ENCODE measurements at regions not wholly inside any gene's neighbourhood (a gene's known extent, or its start where the extent isn't known, plus 50 kb on each side); places are given as distances from the start of the nearest gene placed in this dataset.

- H3K36me3 ChIP-seq (ENCODE audit: control insufficient read depth, insufficient read depth, low read length): no peaks in the 10 kb centered on the region
- H3K4me1 Mint-ChIP-seq: peaks cover 0 to 15% (median 3%) of the 10 kb centered on the region in 4 donors
- H3K27me3 ChIP-seq (ENCODE audit: control insufficient read depth, insufficient read depth, low read length): no peaks in the 10 kb centered on the region
- ATAC-seq (ENCODE audit: low read depth in 2 of 2) (no peak), DNase-seq (no peak)
- H3K27ac Mint-ChIP-seq: no peak overlapping the region
- H3K9me3 ChIP-seq (ENCODE audit: control insufficient read depth in 2 of 2, low read length in 2 of 2): no peaks in the 10 kb centered on the region
- H3K4me3 Mint-ChIP-seq: no peak overlapping the region
- no peaks in the 10 kb centered on the region for H3K36me3 Mint-ChIP-seq
- peaks cover 4% of the 10 kb centered on the region for H3K27me3 Mint-ChIP-seq
- no peaks in the 10 kb centered on the region for H3K9me3 Mint-ChIP-seq
- no peak overlapping the region for H3K27ac ChIP-seq (ENCODE audit: insufficient read depth, low read length, poor library complexity, severe bottlenecking)
- H3K4me1 ChIP-seq (ENCODE audit: control insufficient read depth, insufficient read depth, low read length, poor library complexity, severe bottlenecking): peaks cover 10% of the 10 kb centered on the region
- no peak overlapping the region for H3K4me3 ChIP-seq (ENCODE audit: low read depth, low read length)
Measured at GRCh38 chr17:77315010-77315409, 174.2 kb downstream of the SEC14L1 start.

- no peak for DNase-seq
- Mint-ChIP-seq H3K27me3 (peaks cover 4% of the 10 kb centered on the region), H3K4me1 (peaks cover 0 to 20% (median 3%) of the 10 kb centered on the region in 4 donors), H3K27ac (no peak overlapping the region), H3K9me3 (no peaks in the 10 kb centered on the region), H3K36me3 (no peaks in the 10 kb centered on the region), H3K4me3 (no peak overlapping the region)
- H3K27ac ChIP-seq (ENCODE audit: insufficient read depth, low read length, poor library complexity, severe bottlenecking): no peak overlapping the region
- no peaks in the 10 kb centered on the region for H3K27me3 ChIP-seq (ENCODE audit: control insufficient read depth, insufficient read depth, low read length)
- no peaks in the 10 kb centered on the region for H3K36me3 ChIP-seq (ENCODE audit: control insufficient read depth, insufficient read depth, low read length)
- H3K4me1 ChIP-seq (ENCODE audit: control insufficient read depth, insufficient read depth, low read length, poor library complexity, severe bottlenecking): peaks cover 12% of the 10 kb centered on the region
- ATAC-seq (ENCODE audit: low read depth in 2 of 2): no peak
- no peaks in the 10 kb centered on the region for H3K9me3 ChIP-seq (ENCODE audit: control insufficient read depth in 2 of 2, low read length in 2 of 2)
- no peak overlapping the region for H3K4me3 ChIP-seq (ENCODE audit: low read depth, low read length)
Measured at GRCh38 chr17:77315551-77316190, 174.9 kb downstream of the SEC14L1 start.

- peaks cover 0 to 22% (median 3%) of the 10 kb centered on the region in 4 donors for H3K4me1 Mint-ChIP-seq
- no peak overlapping the region for H3K27ac ChIP-seq (ENCODE audit: insufficient read depth, low read length, poor library complexity, severe bottlenecking)
- no peaks in the 10 kb centered on the region for H3K27me3 ChIP-seq (ENCODE audit: control insufficient read depth, insufficient read depth, low read length)
- H3K36me3 ChIP-seq (ENCODE audit: control insufficient read depth, insufficient read depth, low read length): no peaks in the 10 kb centered on the region
- no peaks in the 10 kb centered on the region for H3K36me3 Mint-ChIP-seq
- no peak overlapping the region for H3K4me3 Mint-ChIP-seq
- DNase-seq (no peak), ATAC-seq (ENCODE audit: low read depth in 2 of 2) (no peak)
- H3K27ac Mint-ChIP-seq: no peak overlapping the region
- H3K9me3 Mint-ChIP-seq: no peaks in the 10 kb centered on the region
- peaks cover 4% of the 10 kb centered on the region for H3K27me3 Mint-ChIP-seq
- peaks cover 12% of the 10 kb centered on the region for H3K4me1 ChIP-seq (ENCODE audit: control insufficient read depth, insufficient read depth, low read length, poor library complexity, severe bottlenecking)
- H3K4me3 ChIP-seq (ENCODE audit: low read depth, low read length): no peak overlapping the region
- H3K9me3 ChIP-seq (ENCODE audit: control insufficient read depth in 2 of 2, low read length in 2 of 2): no peaks in the 10 kb centered on the region
Measured at GRCh38 chr17:77316191-77316641, 175.4 kb downstream of the SEC14L1 start.

- ATAC-seq (ENCODE audit: low read depth in 2 of 2): no peak
- H3K27ac Mint-ChIP-seq: peak overlapping the region in 1 of 3 donors; percentile 14
- peaks cover 0 to 22% (median 3%) of the 10 kb centered on the region in 4 donors for H3K4me1 Mint-ChIP-seq
- peaks cover 4% of the 10 kb centered on the region for H3K27me3 Mint-ChIP-seq
- Histone ChIP-seq H3K4me1 (ENCODE audit: control insufficient read depth, insufficient read depth, low read length, poor library complexity, severe bottlenecking) (peaks cover 12% of the 10 kb centered on the region), H3K27me3 (ENCODE audit: control insufficient read depth, insufficient read depth, low read length) (no peaks in the 10 kb centered on the region), H3K4me3 (ENCODE audit: low read depth, low read length) (no peak overlapping the region), H3K9me3 (ENCODE audit: control insufficient read depth in 2 of 2, low read length in 2 of 2) (no peaks in the 10 kb centered on the region), H3K36me3 (ENCODE audit: control insufficient read depth, insufficient read depth, low read length) (no peaks in the 10 kb centered on the region), H3K27ac (ENCODE audit: insufficient read depth, low read length, poor library complexity, severe bottlenecking) (no peak overlapping the region)
- H3K9me3 Mint-ChIP-seq: peaks cover 0 to 1% (median 0%) of the 10 kb centered on the region in 7 donors
- no peak overlapping the region for H3K4me3 Mint-ChIP-seq
- no peaks in the 10 kb centered on the region for H3K36me3 Mint-ChIP-seq
- DNase-seq: no peak
Measured at GRCh38 chr17:77316651-77317050, 175.9 kb downstream of the SEC14L1 start.

GRCh38 chr17:77317091-77317750, 176.5 kb downstream of the SEC14L1 start:
- Histone ChIP-seq H3K9me3 (ENCODE audit: control insufficient read depth in 2 of 2, low read length in 2 of 2) (no peaks in the 10 kb centered on the region), H3K36me3 (ENCODE audit: control insufficient read depth, insufficient read depth, low read length) (no peaks in the 10 kb centered on the region), H3K27me3 (ENCODE audit: control insufficient read depth, insufficient read depth, low read length) (no peaks in the 10 kb centered on the region), H3K4me3 (ENCODE audit: low read depth, low read length) (no peak overlapping the region), H3K4me1 (ENCODE audit: control insufficient read depth, insufficient read depth, low read length, poor library complexity, severe bottlenecking) (peaks cover 12% of the 10 kb centered on the region), H3K27ac (ENCODE audit: insufficient read depth, low read length, poor library complexity, severe bottlenecking) (no peak overlapping the region)
- peaks cover 4% of the 10 kb centered on the region for H3K27me3 Mint-ChIP-seq
- H3K4me3 Mint-ChIP-seq: no peak overlapping the region
- H3K4me1 Mint-ChIP-seq: peaks cover 0 to 19% (median 3%) of the 10 kb centered on the region in 4 donors
- no peak overlapping the region for H3K27ac Mint-ChIP-seq
- no peak for ATAC-seq (ENCODE audit: low read depth in 2 of 2)
- H3K36me3 Mint-ChIP-seq: no peaks in the 10 kb centered on the region
- no peak for DNase-seq
- H3K9me3 Mint-ChIP-seq: peaks cover 0 to 1% (median 0%) of the 10 kb centered on the region in 7 donors

GRCh38 chr17:77318021-77318420, 177.3 kb downstream of the SEC14L1 start:
- H3K27ac Mint-ChIP-seq: peak overlapping the region in 2 of 3 donors; percentile 21 to 67
- no peak for ATAC-seq (ENCODE audit: low read depth in 2 of 2)
- DNase-seq: no peak
- H3K27me3 ChIP-seq (ENCODE audit: control insufficient read depth, insufficient read depth, low read length): no peaks in the 10 kb centered on the region
- no peak overlapping the region for H3K27ac ChIP-seq (ENCODE audit: insufficient read depth, low read length, poor library complexity, severe bottlenecking)
- no peak overlapping the region for H3K4me3 Mint-ChIP-seq
- H3K9me3 Mint-ChIP-seq: peaks cover 0 to 1% (median 0%) of the 10 kb centered on the region in 7 donors
- H3K9me3 ChIP-seq (ENCODE audit: control insufficient read depth in 2 of 2, low read length in 2 of 2): no peaks in the 10 kb centered on the region
- H3K4me1 Mint-ChIP-seq: peaks cover 0 to 19% (median 3%) of the 10 kb centered on the region in 4 donors
- no peaks in the 10 kb centered on the region for H3K27me3 Mint-ChIP-seq
- H3K4me1 ChIP-seq (ENCODE audit: control insufficient read depth, insufficient read depth, low read length, poor library complexity, severe bottlenecking): peaks cover 12% of the 10 kb centered on the region
- H3K4me3 ChIP-seq (ENCODE audit: low read depth, low read length): no peak overlapping the region
- H3K36me3 Mint-ChIP-seq: no peaks in the 10 kb centered on the region
- H3K36me3 ChIP-seq (ENCODE audit: control insufficient read depth, insufficient read depth, low read length): no peaks in the 10 kb centered on the region

GRCh38 chr17:77318491-77319210, 177.9 kb downstream of the SEC14L1 start:
- peak overlapping the region in 2 of 3 donors; percentile 90 to 94 for H3K27ac Mint-ChIP-seq
- DNase-seq (no peak), ATAC-seq (ENCODE audit: low read depth in 2 of 2) (no peak)
- H3K9me3 ChIP-seq (ENCODE audit: control insufficient read depth in 2 of 2, low read length in 2 of 2): no peaks in the 10 kb centered on the region
- no peak overlapping the region for H3K4me3 ChIP-seq (ENCODE audit: low read depth, low read length)
- H3K36me3 Mint-ChIP-seq: no peaks in the 10 kb centered on the region
- H3K27me3 ChIP-seq (ENCODE audit: control insufficient read depth, insufficient read depth, low read length): no peaks in the 10 kb centered on the region
- peaks cover 0 to 1% (median 0%) of the 10 kb centered on the region in 7 donors for H3K9me3 Mint-ChIP-seq
- H3K4me3 Mint-ChIP-seq: peak overlapping the region in 2 of 4 donors; percentile 75 to 80
- peaks cover 15% of the 10 kb centered on the region for H3K4me1 ChIP-seq (ENCODE audit: control insufficient read depth, insufficient read depth, low read length, poor library complexity, severe bottlenecking)
- peaks cover 0 to 25% (median 3%) of the 10 kb centered on the region in 4 donors for H3K4me1 Mint-ChIP-seq
- no peaks in the 10 kb centered on the region for H3K36me3 ChIP-seq (ENCODE audit: control insufficient read depth, insufficient read depth, low read length)
- H3K27me3 Mint-ChIP-seq: no peaks in the 10 kb centered on the region
- H3K27ac ChIP-seq (ENCODE audit: insufficient read depth, low read length, poor library complexity, severe bottlenecking): no peak overlapping the region
